Heart left ventricle (tissue), 16 donors: ENCODE measurements at regions not wholly inside any gene's neighbourhood (a gene's known extent, or its start where the extent isn't known, plus 50 kb on each side); places are given as distances from the start of the nearest gene placed in this dataset.
"Not testable (repeated sequence)": the region's sequence is repeated elsewhere in the genome, so short reads cannot be mapped to it uniquely, and the experiment has no call there.

Source experiments
- ATAC-seq, 4 donors: fragments of 200-7000 bp; cut with Tn5 transposase; one replicate each; pipeline ENCODE4 v1.9.1; 2020 to 2022; ENCODE audit warnings: moderate library complexity in 4 of 4, mild to moderate bottlenecking in 3 of 4, moderate number of reproducible peaks in 1 of 4
- DNase-seq, 5 donors: peaks; one replicate each; pipeline ENCODE4 v3.0.0-alpha.2; 2020
- H3K27ac ChIP-seq, 12 donors: fragments of 200-600 bp; sonication (generic) in 4 of 12; one replicate each; pipeline versions ENCODE4 v1.5.0 to v1.8.0; 2016 to 2022; ENCODE audit warnings: mild to moderate bottlenecking in 2 of 12
- H3K27me3 ChIP-seq, 9 donors: fragments of 200-600 bp; sonication (generic) in 2 of 9; one replicate each; pipeline versions ENCODE4 v1.5.1 to v1.8.0; 2016 to 2022; ENCODE audit warnings: mild to moderate bottlenecking in 3 of 9
- H3K36me3 ChIP-seq, 9 donors: fragments of 200-600 bp; sonication (generic) in 2 of 9; one replicate each; pipeline versions ENCODE4 v1.5.0 to v1.8.0; 2018 to 2022; ENCODE audit warnings: mild to moderate bottlenecking in 2 of 9
- H3K4me1 ChIP-seq, 12 donors: fragments of 200-600 bp; sonication (generic) in 4 of 12; one replicate each; pipeline versions ENCODE4 v1.5.0 to v1.8.0; 2016 to 2022; ENCODE audit warnings: mild to moderate bottlenecking in 3 of 12
- H3K4me3 ChIP-seq, 12 donors: fragments of 200-600 bp; sonication (generic) in 4 of 12; one replicate each; pipeline versions ENCODE4 v1.5.0 to v1.8.0; 2017 to 2022; ENCODE audit warnings: mild to moderate bottlenecking in 9 of 12, moderate library complexity in 4 of 12
- H3K9me3 ChIP-seq, 12 donors: fragments of 200-600 bp; sonication (generic) in 4 of 12; one replicate each; pipeline versions ENCODE4 v1.5.0 to v1.8.0; 2016 to 2022; ENCODE audit warnings: mild to moderate bottlenecking in 1 of 12
- POLR2A ChIP-seq, 2 donors: fragments of 450-650 bp; IDR thresholded peaks; one replicate each; pipeline ENCODE4 v1.6.1; 2017; ENCODE audit warnings: antibody characterized with exemption in 2 of 2, mild to moderate bottlenecking in 2 of 2, moderate library complexity in 2 of 2
- WGBS, 4 donors: extraction: QIAGEN DNeasy Blood & Tissue Kit in 2 of 4; methylation state at CpG; one replicate each; pipeline versions ENCODE4 v1.1.5 to v1.1.7; 2013 to 2018; 5-methylcytosine and 5-hydroxymethylcytosine counted together
- intact Hi-C, 10 donors: fragments of 100-400 bp; cut with DNase I; formaldehyde crosslinking; loops; one replicate each; pipeline versions ENCODE4 v1.11.1 to v1.14.2; 2022
- TF ChIP-seq, protein P1 (sequence below), 12 donors: fragments of 200-600 bp; sonication (generic) in 4 of 12; IDR thresholded peaks; one replicate each; pipeline versions ENCODE4 v1.5.0 to v1.8.0; 2018 to 2022; ENCODE audit warnings: antibody characterized with exemption in 12 of 12, mild to moderate bottlenecking in 5 of 12
- donor health status: ischemic (EF 13 %, LVEDD 7.1; RV severe dilation, severe dysfunction).
- donor health status: healthy with polysubstance abuse.
- donor health status: DM: no; HTN: yes; CAD: no.
- donor health status: DM: no; HTN: no; CAD: no.
- donor health status: ischemic (EF 25% LVEDD 6.9; RV normal size, moderate dysfunction).
- donor health status: ischemic (EF 25% LVEDD 5.7; RV mildly dilated, moderate dysfunction).
- donor health status: healthy.
- donor health status: DM: yes; HTN: yes; CAD: no.
- donor health status: ischemic (EF 35%, LVEDD 5.7; RV mildly dilated, moderate dysfunction).
- donor health status: nonischemic (EF 11% LVEDD 7.7; RV severe dilation, severe dysfunction).
- donor health status: DM: yes; HTN: yes; CAD: no.
- donor health status: PGD.
- donor health status: ischemic (EF 29% LVEDD 5.4; RV normal size, mild dysfunction).
- donor health status: nonischemic (EF 23%, LVEDD 6.1; RV moderate dilation, normal function).

DNA sequence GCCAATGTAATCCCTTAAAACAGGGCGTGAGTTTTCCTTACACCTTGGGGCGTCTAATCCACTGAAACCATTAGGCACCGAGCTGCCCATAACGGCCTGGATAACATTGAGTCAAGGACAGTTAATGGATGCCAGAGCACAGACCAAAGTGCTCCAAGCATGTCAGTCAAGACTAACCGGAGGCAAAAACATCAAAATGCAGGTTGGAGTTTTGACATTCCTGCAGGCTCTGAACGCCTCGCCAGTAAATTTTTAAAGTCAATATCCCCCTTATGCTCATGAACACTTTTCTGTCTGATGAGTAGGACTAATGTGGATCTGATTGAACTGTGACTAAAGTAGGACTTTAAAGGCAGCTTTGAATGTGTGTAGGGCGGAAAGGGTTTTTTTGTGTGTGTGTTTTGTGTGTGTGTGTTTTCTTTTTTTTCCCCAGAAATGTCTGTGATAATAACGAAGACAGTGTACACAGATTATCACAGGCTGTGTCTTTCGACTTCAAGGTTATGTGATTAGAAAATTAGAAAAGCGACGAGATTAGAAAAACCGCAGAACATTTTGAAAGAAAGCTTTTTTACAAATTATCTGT, 194.2 kb upstream of the PROX1 start:
- intact Hi-C loops: no loop called here
- DNase-seq: no peak
- Histone ChIP-seq H3K4me1 (no peaks in the 10 kb centered on the region), H3K9me3 (no peaks in the 10 kb centered on the region), H3K4me3 (no peak overlapping the region), H3K27me3 (no peaks in the 10 kb centered on the region), H3K36me3 (no peaks in the 10 kb centered on the region), H3K27ac (no peak overlapping the region)
- TF ChIP-seq, protein P1, sequence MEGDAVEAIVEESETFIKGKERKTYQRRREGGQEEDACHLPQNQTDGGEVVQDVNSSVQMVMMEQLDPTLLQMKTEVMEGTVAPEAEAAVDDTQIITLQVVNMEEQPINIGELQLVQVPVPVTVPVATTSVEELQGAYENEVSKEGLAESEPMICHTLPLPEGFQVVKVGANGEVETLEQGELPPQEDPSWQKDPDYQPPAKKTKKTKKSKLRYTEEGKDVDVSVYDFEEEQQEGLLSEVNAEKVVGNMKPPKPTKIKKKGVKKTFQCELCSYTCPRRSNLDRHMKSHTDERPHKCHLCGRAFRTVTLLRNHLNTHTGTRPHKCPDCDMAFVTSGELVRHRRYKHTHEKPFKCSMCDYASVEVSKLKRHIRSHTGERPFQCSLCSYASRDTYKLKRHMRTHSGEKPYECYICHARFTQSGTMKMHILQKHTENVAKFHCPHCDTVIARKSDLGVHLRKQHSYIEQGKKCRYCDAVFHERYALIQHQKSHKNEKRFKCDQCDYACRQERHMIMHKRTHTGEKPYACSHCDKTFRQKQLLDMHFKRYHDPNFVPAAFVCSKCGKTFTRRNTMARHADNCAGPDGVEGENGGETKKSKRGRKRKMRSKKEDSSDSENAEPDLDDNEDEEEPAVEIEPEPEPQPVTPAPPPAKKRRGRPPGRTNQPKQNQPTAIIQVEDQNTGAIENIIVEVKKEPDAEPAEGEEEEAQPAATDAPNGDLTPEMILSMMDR (IDR thresholded peaks at IDR 0.05): no peak
- TF ChIP-seq POLR2A (IDR thresholded peaks at IDR 0.05): no peak
- 77 to 83% (median 82%) methylated on average over 13 of the region's 13 CpGs for WGBS, 4 donors
- ATAC-seq: no peak

DNA sequence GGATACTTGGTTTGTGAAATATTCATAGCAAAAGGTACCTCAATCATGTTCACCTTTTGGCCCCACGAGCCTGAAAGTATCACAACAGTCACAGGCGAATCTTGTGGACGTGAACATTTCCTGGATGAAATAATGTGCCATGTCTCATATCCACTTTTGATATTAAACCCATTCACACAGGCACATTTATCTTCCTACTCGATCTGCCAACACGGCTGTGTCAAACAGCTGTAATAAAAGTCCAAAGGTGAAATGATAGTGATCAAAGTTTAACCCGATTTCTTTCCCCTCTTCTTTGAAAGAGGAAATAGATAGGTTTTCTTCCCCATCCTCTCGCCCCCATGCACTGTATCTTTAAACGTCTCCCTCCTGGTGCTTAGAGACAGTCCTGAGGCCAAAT, 191.2 kb upstream of the PROX1 start:
- ATAC-seq: no peak
- intact Hi-C loops: no loop called here
- no peak overlapping the region for H3K4me3 ChIP-seq
- TF ChIP-seq, protein P1 (IDR thresholded peaks at IDR 0.05): no peak
- TF ChIP-seq POLR2A (IDR thresholded peaks at IDR 0.05): no peak
- no peak for DNase-seq
- 73 to 83% (median 79%) methylated on average over 8 of the region's 8 CpGs for WGBS, 4 donors
- H3K27me3 ChIP-seq: no peaks in the 10 kb centered on the region
- H3K36me3 ChIP-seq: no peaks in the 10 kb centered on the region
- no peak overlapping the region for H3K27ac ChIP-seq
- peaks cover 0 to under 1% (median 0%) of the 10 kb centered on the region in 12 donors for H3K9me3 ChIP-seq
- H3K4me1 ChIP-seq: no peaks in the 10 kb centered on the region

- H3K4me1 ChIP-seq, ATAC-seq, H3K27me3 ChIP-seq, H3K4me3 ChIP-seq, intact Hi-C loops, H3K36me3 ChIP-seq, H3K27ac ChIP-seq, DNase-seq: not testable (repeated sequence)
- WGBS, 4 donors: 90 to 93% (median 91%) methylated on average over 6 to 7 of the region's 7 CpGs
- peaks cover 0 to 11% (median 0%) of the 10 kb centered on the region in 12 donors for H3K9me3 ChIP-seq
These were observed 179.5 kb upstream of the PROX1 start for GRCh38 chr1:213808288-213808687.

DNA sequence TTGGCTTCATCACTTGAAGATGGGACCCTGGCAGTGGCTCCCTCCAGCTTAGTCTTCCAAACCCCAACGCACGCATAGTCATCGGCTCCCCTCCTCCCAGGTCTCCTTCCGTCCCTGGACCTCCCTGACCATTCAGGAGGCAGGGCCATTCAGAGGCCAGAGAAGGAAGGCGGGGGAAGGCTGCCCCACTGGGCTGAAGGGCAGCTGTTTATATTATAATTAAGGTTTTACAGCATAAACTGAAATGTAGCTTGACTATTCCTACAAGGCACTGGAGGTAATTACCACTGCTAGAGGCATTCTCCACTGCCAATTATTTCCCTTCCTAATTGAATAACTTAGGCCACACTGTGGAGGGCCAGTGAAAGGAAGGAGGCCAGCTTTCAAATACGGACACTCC, 170.6 kb upstream of the PROX1 start:
- no peak for DNase-seq
- Histone ChIP-seq H3K4me3 (no peak overlapping the region), H3K27me3 (no peaks in the 10 kb centered on the region), H3K4me1 (peaks cover 0 to 6% (median 0%) of the 10 kb centered on the region in 12 donors), H3K27ac (no peak overlapping the region), H3K36me3 (no peaks in the 10 kb centered on the region), H3K9me3 (no peaks in the 10 kb centered on the region)
- TF ChIP-seq POLR2A (IDR thresholded peaks at IDR 0.05): no peak
- TF ChIP-seq, protein P1 (IDR thresholded peaks at IDR 0.05): no peak
- no peak for ATAC-seq
- intact Hi-C loops: no loop called here
- 77 to 94% (median 92%) methylated on average over 6 of the region's 6 CpGs for WGBS, 4 donors
